IMR-90 (cell line): ENCODE measurements at regions not wholly inside any gene's neighbourhood (a gene's known extent, or its start where the extent isn't known, plus 50 kb on each side); places are given as distances from the start of the nearest gene placed in this dataset.

Source experiments
- BHLHE40 ChIP-seq: fragments of 150-350 bp; IDR thresholded peaks from 2 replicates; pipeline ENCODE4 v1.6.1; 2016; ENCODE audit warnings: mild to moderate bottlenecking, low read depth, low read length
- CEBPB ChIP-seq: IDR thresholded peaks from 2 replicates; pipeline ENCODE4 v1.6.1; 2012; ENCODE audit warnings: low read depth, low read length, improper control_type of control experiment
- CHD1 ChIP-seq: IDR thresholded peaks from 2 replicates; pipeline ENCODE4 v1.6.1; 2012; ENCODE audit warnings: low read depth, low read length, improper control_type of control experiment
- FOS ChIP-seq: fragments of 150-350 bp; IDR thresholded peaks from 2 replicates; pipeline ENCODE4 v1.6.1; 2016; ENCODE audit warnings: low read depth, low read length
- MAZ ChIP-seq: IDR thresholded peaks from 2 replicates; pipeline ENCODE4 v1.6.1; 2012; ENCODE audit warnings: low read depth, mild to moderate bottlenecking, low read length, improper control_type of control experiment, moderate library complexity, borderline replicate concordance
- MXI1 ChIP-seq: IDR thresholded peaks from 2 replicates; pipeline ENCODE4 v1.6.1; 2012; ENCODE audit warnings: low read depth, mild to moderate bottlenecking, low read length, moderate library complexity, borderline replicate concordance
- POLR2A ChIP-seq: IDR thresholded peaks from 2 replicates; pipeline ENCODE4 v1.6.1; 2012; ENCODE audit warnings: mild to moderate bottlenecking, low read depth, low read length
- RAD21 ChIP-seq: IDR thresholded peaks from 2 replicates; pipeline ENCODE4 v1.6.1; 2012; ENCODE audit warnings: low read length, improper control_type of control experiment
- RCOR1 ChIP-seq: IDR thresholded peaks from 2 replicates; pipeline ENCODE4 v1.6.1; 2012; ENCODE audit warnings: mild to moderate bottlenecking, low read length, improper control_type of control experiment; ENCODE audit not compliant: insufficient replicate concordance
- RFX5 ChIP-seq: IDR thresholded peaks from 2 replicates; pipeline ENCODE4 v1.8.0; 2012; ENCODE audit warnings: low read depth, mild to moderate bottlenecking, low read length, moderate library complexity
- SMC3 ChIP-seq: fragments of 150-350 bp; IDR thresholded peaks from 2 replicates; pipeline ENCODE4 v1.6.1; 2016; ENCODE audit warnings: low read depth, mild to moderate bottlenecking, antibody characterized with exemption, low read length, moderate library complexity
- TF ChIP-seq, protein P1 (sequence below): conservative IDR thresholded peaks from 2 replicates; pipeline ENCODE4 v1.5.1; 2012; ENCODE audit warnings: mild to moderate bottlenecking, low read depth, low read length, improper control_type of control experiment
- TF ChIP-seq, protein P2 (sequence below): fragments of 150-350 bp; IDR thresholded peaks from 2 replicates; pipeline ENCODE4 v1.6.1; 2016; ENCODE audit warnings: low read depth, mild to moderate bottlenecking, low read length, moderate library complexity, borderline replicate concordance

DNA sequence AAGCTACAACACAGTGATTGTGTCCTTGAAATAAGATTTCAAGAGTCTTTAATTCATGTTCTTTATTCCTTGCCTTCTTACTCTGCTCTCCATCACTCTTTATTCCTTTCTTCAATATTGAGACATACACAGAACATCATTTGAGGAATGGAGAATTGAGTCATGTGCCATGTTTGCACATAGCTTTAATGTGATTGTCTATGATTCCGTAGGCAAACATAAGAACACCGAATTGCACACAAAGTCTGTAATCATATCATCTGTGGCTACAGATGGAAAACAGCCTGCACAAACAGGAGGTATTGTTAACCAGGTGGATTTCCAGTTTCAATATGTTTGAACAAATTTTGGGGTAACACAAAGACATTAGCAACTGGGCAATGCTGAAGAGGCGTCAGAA, 571.6 kb upstream of the GJE1 start:
- TF ChIP-seq, protein P1, sequence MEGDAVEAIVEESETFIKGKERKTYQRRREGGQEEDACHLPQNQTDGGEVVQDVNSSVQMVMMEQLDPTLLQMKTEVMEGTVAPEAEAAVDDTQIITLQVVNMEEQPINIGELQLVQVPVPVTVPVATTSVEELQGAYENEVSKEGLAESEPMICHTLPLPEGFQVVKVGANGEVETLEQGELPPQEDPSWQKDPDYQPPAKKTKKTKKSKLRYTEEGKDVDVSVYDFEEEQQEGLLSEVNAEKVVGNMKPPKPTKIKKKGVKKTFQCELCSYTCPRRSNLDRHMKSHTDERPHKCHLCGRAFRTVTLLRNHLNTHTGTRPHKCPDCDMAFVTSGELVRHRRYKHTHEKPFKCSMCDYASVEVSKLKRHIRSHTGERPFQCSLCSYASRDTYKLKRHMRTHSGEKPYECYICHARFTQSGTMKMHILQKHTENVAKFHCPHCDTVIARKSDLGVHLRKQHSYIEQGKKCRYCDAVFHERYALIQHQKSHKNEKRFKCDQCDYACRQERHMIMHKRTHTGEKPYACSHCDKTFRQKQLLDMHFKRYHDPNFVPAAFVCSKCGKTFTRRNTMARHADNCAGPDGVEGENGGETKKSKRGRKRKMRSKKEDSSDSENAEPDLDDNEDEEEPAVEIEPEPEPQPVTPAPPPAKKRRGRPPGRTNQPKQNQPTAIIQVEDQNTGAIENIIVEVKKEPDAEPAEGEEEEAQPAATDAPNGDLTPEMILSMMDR, result no peak
- TF ChIP-seq RCOR1 (no peak), POLR2A (no peak), RAD21 (no peak), SMC3 (no peak), RFX5 (no peak), CHD1 (no peak), FOS (no peak), BHLHE40 (no peak), CEBPB (no peak), MAZ (no peak), MXI1 (no peak)
- TF ChIP-seq, protein P2, sequence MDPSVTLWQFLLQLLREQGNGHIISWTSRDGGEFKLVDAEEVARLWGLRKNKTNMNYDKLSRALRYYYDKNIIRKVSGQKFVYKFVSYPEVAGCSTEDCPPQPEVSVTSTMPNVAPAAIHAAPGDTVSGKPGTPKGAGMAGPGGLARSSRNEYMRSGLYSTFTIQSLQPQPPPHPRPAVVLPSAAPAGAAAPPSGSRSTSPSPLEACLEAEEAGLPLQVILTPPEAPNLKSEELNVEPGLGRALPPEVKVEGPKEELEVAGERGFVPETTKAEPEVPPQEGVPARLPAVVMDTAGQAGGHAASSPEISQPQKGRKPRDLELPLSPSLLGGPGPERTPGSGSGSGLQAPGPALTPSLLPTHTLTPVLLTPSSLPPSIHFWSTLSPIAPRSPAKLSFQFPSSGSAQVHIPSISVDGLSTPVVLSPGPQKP, result no peak
